ENCODE measurements at regions not wholly inside any gene's neighbourhood (a gene's known extent, or its start where the extent isn't known, plus 50 kb on each side); places are given as distances from the start of the nearest gene placed in this dataset.

GRCh38 chr21:16866851-16867250 is 646.0 kb upstream of the CXADR start:
- FAIRE-seq: no peak

GRCh38 chr21:16870103-16870502 is 642.7 kb upstream of the CXADR start:
- FAIRE-seq: no peak

- no peak for FAIRE-seq
Observed at GRCh38 chr21:16872616-16873015, 640.2 kb upstream of the CXADR start.

GRCh38 chr21:16873176-16873575 is 639.7 kb upstream of the CXADR start:
- no peak for FAIRE-seq

GRCh38 chr21:16873596-16873995 is 639.2 kb upstream of the CXADR start:
- FAIRE-seq: no peak

- no peak for FAIRE-seq
Observed at GRCh38 chr21:16879479-16879878, 633.4 kb upstream of the CXADR start.

- FAIRE-seq: no peak
Observed at GRCh38 chr21:16891821-16892220, 621.0 kb upstream of the CXADR start.

GRCh38 chr21:16900685-16901084 is 612.2 kb upstream of the CXADR start:
- no peak for FAIRE-seq

GRCh38 chr21:16908077-16908476 is 604.8 kb upstream of the CXADR start:
- no peak for FAIRE-seq

- FAIRE-seq: no peak
Observed at GRCh38 chr21:16910435-16911165, 602.2 kb upstream of the CXADR start.

GRCh38 chr21:16911166-16911607 is 601.7 kb upstream of the CXADR start:
- FAIRE-seq: no peak

- no peak for FAIRE-seq
Observed at GRCh38 chr21:16912075-16912474, 600.8 kb upstream of the CXADR start.

- FAIRE-seq: no peak
Observed at GRCh38 chr21:16913010-16913409, 599.8 kb upstream of the CXADR start.

- no peak for FAIRE-seq
Observed at GRCh38 chr21:16928439-16928838, 584.4 kb upstream of the CXADR start.

- no peak for FAIRE-seq
Observed at GRCh38 chr21:16932314-16932713, 580.5 kb upstream of the CXADR start.

- FAIRE-seq: no peak
Observed at GRCh38 chr21:16942703-16943102, 570.1 kb upstream of the CXADR start.

GRCh38 chr21:16943231-16943630 is 569.6 kb upstream of the CXADR start:
- no peak for FAIRE-seq

- no peak for FAIRE-seq
Observed at GRCh38 chr21:16945580-16945979, 567.3 kb upstream of the CXADR start.

- FAIRE-seq: peak; percentile 33
Observed at GRCh38 chr21:16956824-16957223, 556.0 kb upstream of the CXADR start.

- no peak for FAIRE-seq
Observed at GRCh38 chr21:16965424-16965823, 547.4 kb upstream of the CXADR start.

GRCh38 chr21:16968436-16968835 is 544.4 kb upstream of the CXADR start:
- no peak for FAIRE-seq

- no peak for FAIRE-seq
Observed at GRCh38 chr21:16969636-16970035, 543.2 kb upstream of the CXADR start.

GRCh38 chr21:16974060-16974459 is 538.8 kb upstream of the CXADR start:
- no peak for FAIRE-seq

GRCh38 chr21:16976193-16976592 is 536.6 kb upstream of the CXADR start:
- no peak for FAIRE-seq

GRCh38 chr21:16978309-16978895 is 534.4 kb upstream of the CXADR start:
- no peak for FAIRE-seq
